Ectodermal cell (in vitro differentiated cells): ENCODE measurements at regions not wholly inside any gene's neighbourhood (a gene's known extent, or its start where the extent isn't known, plus 50 kb on each side); places are given as distances from the start of the nearest gene placed in this dataset.

Experiments used
- H3K27ac ChIP-seq: 2 replicates; pipeline ENCODE4 v1.7.0; 2013; ENCODE audit warnings: mild to moderate bottlenecking, low read depth, low read length; ENCODE audit not compliant: insufficient read depth, poor library complexity, severe bottlenecking
- H3K27me3 ChIP-seq: 2 replicates; pipeline ENCODE4 v1.7.0; 2013; ENCODE audit warnings: mild to moderate bottlenecking, low read length; ENCODE audit not compliant: insufficient read depth, control insufficient read depth, poor library complexity, severe bottlenecking
- H3K36me3 ChIP-seq: one replicate; pipeline ENCODE4 v1.7.0; 2013; ENCODE audit warnings: low read length; ENCODE audit not compliant: control insufficient read depth, insufficient read depth
- H3K4me1 ChIP-seq: one replicate; pipeline ENCODE4 v1.7.0; 2013; ENCODE audit warnings: low read length; ENCODE audit not compliant: control insufficient read depth, insufficient read depth
- H3K4me3 ChIP-seq: 2 replicates; pipeline ENCODE4 v1.7.0; 2013; ENCODE audit warnings: low read depth, low read length, control low read depth; ENCODE audit not compliant: insufficient read depth
- H3K9me3 ChIP-seq: 2 replicates; pipeline ENCODE4 v1.7.0; 2013; ENCODE audit warnings: mild to moderate bottlenecking, low read length, moderate library complexity; ENCODE audit not compliant: control insufficient read depth
- whole genome bisulfite sequencing, 2 experiments: methylation state at CpG; one replicate each; pipeline ENCODE4 v1.1.7; 2013; ENCODE audit warnings: missing lambda C conversion rate in 2 of 2; 5-methylcytosine and 5-hydroxymethylcytosine counted together

DNA sequence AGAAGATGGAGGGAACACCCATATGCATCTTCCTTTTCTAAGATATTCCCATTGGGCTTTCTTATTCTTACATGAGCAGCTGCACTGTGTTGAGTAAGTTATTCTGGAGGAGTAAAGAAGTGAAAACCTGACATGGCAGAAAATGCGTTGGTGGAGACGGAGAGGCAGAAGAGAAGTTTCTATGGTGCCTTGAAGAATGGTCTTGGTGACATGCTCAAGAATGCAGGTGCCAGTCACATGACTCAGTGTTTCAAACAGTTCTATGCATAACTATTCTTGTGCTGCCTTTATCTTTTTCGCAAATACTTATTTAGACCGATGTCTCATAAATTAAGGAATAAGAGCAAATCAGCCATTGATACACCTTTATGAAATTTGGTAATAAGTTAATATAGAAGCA lies 377.8 kb upstream of the IRX2 start:
- 93 to 98% methylated on average over 3 to 4 of the region's 4 CpGs for WGBS, 2 experiments
- Histone ChIP-seq H3K36me3 (no peaks in the 10 kb centered on the region), H3K27me3 (no peaks in the 10 kb centered on the region), H3K9me3 (no peaks in the 10 kb centered on the region), H3K27ac (no peak overlapping the region), H3K4me3 (no peak overlapping the region), H3K4me1 (peaks cover 6% of the 10 kb centered on the region)

GRCh38 chr5:3127423-3127911 lies 376.0 kb upstream of the IRX2 start:
- WGBS, 2 experiments: 93 to 95% methylated on average over 9 of the region's 9 CpGs
- H3K27ac ChIP-seq: no peak overlapping the region
- H3K27me3 ChIP-seq: no peaks in the 10 kb centered on the region
- H3K36me3 ChIP-seq: no peaks in the 10 kb centered on the region
- H3K4me1 ChIP-seq: peaks cover 20% of the 10 kb centered on the region
- no peaks in the 10 kb centered on the region for H3K9me3 ChIP-seq
- H3K4me3 ChIP-seq: no peak overlapping the region

- Histone ChIP-seq H3K9me3 (no peaks in the 10 kb centered on the region), H3K27ac (no peak overlapping the region), H3K27me3 (no peaks in the 10 kb centered on the region), H3K4me3 (no peak overlapping the region), H3K36me3 (no peaks in the 10 kb centered on the region), H3K4me1 (peaks cover 28% of the 10 kb centered on the region)
- WGBS, 2 experiments: 85% methylated on average over 10 of the region's 10 CpGs
Observed at GRCh38 chr5:3126639-3127038, 375.2 kb upstream of the IRX2 start.

GRCh38 chr5:3124410-3124809 lies 372.9 kb upstream of the IRX2 start:
- WGBS, 2 experiments: 72 to 76% methylated on average over 6 of the region's 6 CpGs
- Histone ChIP-seq H3K4me3 (no peak overlapping the region), H3K27ac (no peak overlapping the region), H3K9me3 (no peaks in the 10 kb centered on the region), H3K27me3 (no peaks in the 10 kb centered on the region), H3K4me1 (peaks cover 49% of the 10 kb centered on the region), H3K36me3 (no peaks in the 10 kb centered on the region)

GRCh38 chr5:3123763-3124157 lies 372.3 kb upstream of the IRX2 start:
- no peaks in the 10 kb centered on the region for H3K27me3 ChIP-seq
- H3K4me1 ChIP-seq: peaks cover 56% of the 10 kb centered on the region
- H3K36me3 ChIP-seq: no peaks in the 10 kb centered on the region
- H3K4me3 ChIP-seq: no peak overlapping the region
- no peak overlapping the region for H3K27ac ChIP-seq
- WGBS, 2 experiments: 17 to 60% methylated on average over 1 of the region's 1 CpG
- no peaks in the 10 kb centered on the region for H3K9me3 ChIP-seq

DNA sequence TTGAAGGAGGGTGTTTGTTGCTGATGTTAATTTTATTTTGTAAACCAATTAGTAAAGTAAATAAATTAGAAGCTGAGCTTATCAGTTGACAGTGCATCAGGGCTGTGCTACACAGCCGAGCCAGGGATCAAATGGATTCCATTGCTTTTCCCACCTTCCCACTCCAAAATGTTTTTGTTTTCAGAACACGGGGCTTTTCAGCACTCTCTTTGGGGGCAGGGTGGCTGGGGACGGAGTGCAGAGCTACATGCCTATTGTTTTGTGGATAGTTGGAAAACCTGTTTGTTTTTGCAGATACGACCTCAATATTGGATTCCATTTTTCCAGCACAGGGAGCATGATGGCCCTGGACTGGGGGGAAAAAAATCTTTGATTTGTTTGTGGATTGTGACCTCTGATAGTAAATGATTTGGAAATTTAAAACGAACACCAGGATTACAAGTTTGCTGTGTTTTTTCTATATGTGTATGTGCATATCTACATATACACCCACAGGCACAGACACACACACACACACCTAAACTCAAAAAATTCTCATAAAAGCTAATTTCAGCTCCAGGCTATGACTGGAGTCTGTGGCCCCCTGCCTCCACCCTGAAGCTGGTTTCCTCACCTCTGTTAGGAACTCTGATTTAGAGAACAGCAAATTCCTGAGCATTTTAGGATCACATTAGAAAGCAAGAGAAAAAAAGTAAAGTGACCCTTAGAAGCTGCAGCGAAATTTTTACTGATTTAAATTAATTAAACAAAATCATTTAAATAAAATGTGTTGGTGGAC lies 371.7 kb upstream of the IRX2 start:
- no peak overlapping the region for H3K4me3 ChIP-seq
- H3K4me1 ChIP-seq: peaks cover 61% of the 10 kb centered on the region
- no peak overlapping the region for H3K27ac ChIP-seq
- no peaks in the 10 kb centered on the region for H3K9me3 ChIP-seq
- H3K36me3 ChIP-seq: no peaks in the 10 kb centered on the region
- no peaks in the 10 kb centered on the region for H3K27me3 ChIP-seq
- 1 to 2% methylated on average over 4 of the region's 6 CpGs for WGBS, 2 experiments

DNA sequence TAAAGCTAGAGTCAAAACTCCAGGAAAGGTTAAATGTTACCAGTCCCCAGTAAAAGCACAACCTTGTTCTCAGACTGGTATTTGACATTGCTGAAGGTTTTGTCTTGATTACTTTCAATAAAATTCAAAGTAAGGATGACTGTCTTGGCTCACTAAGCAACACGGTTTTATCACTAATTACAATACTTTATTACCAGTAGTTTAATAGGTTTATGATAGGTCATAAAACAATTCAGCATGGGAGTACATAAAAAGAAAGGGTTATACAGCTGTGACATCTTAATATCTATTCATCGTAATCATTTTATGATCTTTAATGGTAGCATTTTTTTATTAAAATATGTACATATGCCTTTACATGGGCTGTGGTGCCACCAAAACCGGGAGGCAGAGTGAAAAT lies 370.7 kb upstream of the IRX2 start:
- Histone ChIP-seq H3K4me3 (no peak overlapping the region), H3K4me1 (peaks cover 70% of the 10 kb centered on the region), H3K27ac (peak overlapping the region; percentile 67), H3K9me3 (no peaks in the 10 kb centered on the region), H3K36me3 (no peaks in the 10 kb centered on the region), H3K27me3 (no peaks in the 10 kb centered on the region)
- WGBS, 2 experiments: no CpG with 5 or more reads among the region's 3 CpGs

- Histone ChIP-seq H3K36me3 (no peaks in the 10 kb centered on the region), H3K27me3 (no peaks in the 10 kb centered on the region), H3K27ac (peak overlapping the region; percentile 67), H3K4me3 (no peak overlapping the region), H3K4me1 (peaks cover 74% of the 10 kb centered on the region), H3K9me3 (no peaks in the 10 kb centered on the region)
- WGBS, 2 experiments: 15 to 17% methylated on average over 21 of the region's 21 CpGs
Observed at GRCh38 chr5:3121813-3122212, 370.3 kb upstream of the IRX2 start.

- H3K27me3 ChIP-seq: no peaks in the 10 kb centered on the region
Observed at GRCh38 chr5:3120028-3120427, 368.6 kb upstream of the IRX2 start.

GRCh38 chr5:3119435-3119834 lies 368.0 kb upstream of the IRX2 start:
- Histone ChIP-seq H3K4me3 (no peak overlapping the region), H3K27ac (no peak overlapping the region), H3K27me3 (no peaks in the 10 kb centered on the region), H3K9me3 (no peaks in the 10 kb centered on the region), H3K4me1 (peaks cover 82% of the 10 kb centered on the region), H3K36me3 (no peaks in the 10 kb centered on the region)
- WGBS, 2 experiments: 16 to 20% methylated on average over 4 of the region's 4 CpGs

More at GRCh38 chr5:3120028-3120427, 368.6 kb upstream of the IRX2 start:
- H3K9me3 ChIP-seq: no peaks in the 10 kb centered on the region
- H3K36me3 ChIP-seq: no peaks in the 10 kb centered on the region
- no peak overlapping the region for H3K27ac ChIP-seq
- H3K4me3 ChIP-seq: no peak overlapping the region
- WGBS, 2 experiments: 86 to 89% methylated on average over 10 of the region's 10 CpGs
- H3K4me1 ChIP-seq: peaks cover 83% of the 10 kb centered on the region
